Body of pancreas (tissue), 4 donors: ENCODE measurements at regions not wholly inside any gene's neighbourhood (a gene's known extent, or its start where the extent isn't known, plus 50 kb on each side); places are given as distances from the start of the nearest gene placed in this dataset.

ENCODE experiments used
- POLR2A ChIP-seq, 3 donors: fragments of 450-650 bp; IDR thresholded peaks; one replicate each; pipeline ENCODE4 v1.6.1; 2016; ENCODE audit warnings: antibody characterized with exemption in 3 of 3, mild to moderate bottlenecking in 2 of 3
- TF ChIP-seq, protein P1 (sequence below), 7 experiments: fragments of 450-650 bp in 4 of 7; fragments of 200-600 bp in 3 of 7; sonication (generic) in 3 of 7; IDR thresholded peaks; one replicate each; pipeline ENCODE4 v1.5.1; 2016 to 2019; ENCODE audit warnings: antibody characterized with exemption in 7 of 7

DNA sequence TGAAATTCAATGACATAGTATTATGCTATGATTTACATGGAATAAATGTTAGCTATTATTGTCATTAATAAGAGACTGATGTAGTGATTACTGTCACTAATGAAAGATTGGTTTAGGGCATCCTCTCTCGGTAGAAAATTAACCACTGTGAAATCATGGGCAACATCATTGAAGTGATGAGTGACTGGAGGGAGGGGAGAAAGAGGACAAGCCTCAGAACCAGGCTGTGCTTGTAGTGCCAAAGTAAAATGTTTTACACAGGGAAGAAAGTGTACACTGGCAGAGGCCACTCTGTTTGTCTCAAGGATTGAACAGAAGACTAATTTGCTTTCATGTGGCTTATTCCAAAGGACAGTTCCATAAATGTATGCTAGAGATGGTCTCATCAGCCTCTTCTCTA is 456.2 kb upstream of the TCF4 start:
- TF ChIP-seq, protein P1, sequence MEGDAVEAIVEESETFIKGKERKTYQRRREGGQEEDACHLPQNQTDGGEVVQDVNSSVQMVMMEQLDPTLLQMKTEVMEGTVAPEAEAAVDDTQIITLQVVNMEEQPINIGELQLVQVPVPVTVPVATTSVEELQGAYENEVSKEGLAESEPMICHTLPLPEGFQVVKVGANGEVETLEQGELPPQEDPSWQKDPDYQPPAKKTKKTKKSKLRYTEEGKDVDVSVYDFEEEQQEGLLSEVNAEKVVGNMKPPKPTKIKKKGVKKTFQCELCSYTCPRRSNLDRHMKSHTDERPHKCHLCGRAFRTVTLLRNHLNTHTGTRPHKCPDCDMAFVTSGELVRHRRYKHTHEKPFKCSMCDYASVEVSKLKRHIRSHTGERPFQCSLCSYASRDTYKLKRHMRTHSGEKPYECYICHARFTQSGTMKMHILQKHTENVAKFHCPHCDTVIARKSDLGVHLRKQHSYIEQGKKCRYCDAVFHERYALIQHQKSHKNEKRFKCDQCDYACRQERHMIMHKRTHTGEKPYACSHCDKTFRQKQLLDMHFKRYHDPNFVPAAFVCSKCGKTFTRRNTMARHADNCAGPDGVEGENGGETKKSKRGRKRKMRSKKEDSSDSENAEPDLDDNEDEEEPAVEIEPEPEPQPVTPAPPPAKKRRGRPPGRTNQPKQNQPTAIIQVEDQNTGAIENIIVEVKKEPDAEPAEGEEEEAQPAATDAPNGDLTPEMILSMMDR (IDR thresholded peaks at IDR 0.05) = no peak
- TF ChIP-seq POLR2A (IDR thresholded peaks at IDR 0.05) = no peak
